ENCODE measurements at regions not wholly inside any gene's neighbourhood (a gene's known extent, or its start where the extent isn't known, plus 50 kb on each side); places are given as distances from the start of the nearest gene placed in this dataset.

DNA sequence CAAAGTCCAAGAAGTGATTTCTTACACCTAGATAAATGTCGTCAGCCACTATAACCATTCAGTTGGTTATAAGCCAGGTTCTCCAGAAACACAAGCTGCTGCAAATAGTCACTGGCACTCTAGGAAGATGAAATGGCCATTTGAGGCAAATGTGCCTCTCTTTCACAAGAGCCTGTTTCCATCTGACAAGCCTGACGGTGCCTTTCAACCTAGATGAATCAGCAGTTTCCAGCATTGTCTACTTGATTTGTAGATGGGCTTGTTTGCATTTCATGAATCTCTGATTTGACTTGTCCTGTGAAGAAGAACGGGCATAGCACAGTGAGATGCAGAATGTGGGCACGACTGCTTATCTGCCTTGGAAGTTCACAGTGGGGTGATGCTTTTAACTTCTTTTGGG is 327.2 kb downstream of the LMO7 start:
- Mint-ChIP-seq H3K36me3 (ENCODE audit: low read depth, unreplicated experiment) (no peaks in the 10 kb centered on the region), H3K4me1 (ENCODE audit: low read depth, unreplicated experiment) (peaks cover 5% of the 10 kb centered on the region), H3K4me3 (ENCODE audit: unreplicated experiment) (no peak overlapping the region), H3K27me3 (ENCODE audit: low read depth, unreplicated experiment) (no peaks in the 10 kb centered on the region), H3K9me3 (ENCODE audit: unreplicated experiment) (no peaks in the 10 kb centered on the region), H3K27ac (ENCODE audit: unreplicated experiment) (no peak overlapping the region)
- no peak for DNase-seq (ENCODE audit: low read depth)
- Histone ChIP-seq H3K9ac (ENCODE audit: low read length) (no peak overlapping the region), H3K4me2 (ENCODE audit: low read length) (no peak overlapping the region), H3K36me3 (ENCODE audit: insufficient read depth, low read length) (no peaks in the 10 kb centered on the region), H3K27me3 (ENCODE audit: insufficient read depth, low read length) (no peaks in the 10 kb centered on the region), H3K4me3 (ENCODE audit: insufficient read depth, low read depth, low read length) (no peak overlapping the region), H3K9me3 (ENCODE audit: insufficient read depth, low read depth, low read length) (no peaks in the 10 kb centered on the region), H3K27ac (ENCODE audit: low read depth, low read length) (no peak overlapping the region), H4K20me1 (ENCODE audit: insufficient read depth, low read length) (no peaks in the 10 kb centered on the region), H2AFZ (ENCODE audit: low read depth, low read length) (no peak overlapping the region), H3K79me2 (ENCODE audit: insufficient read depth, low read length) (no peaks in the 10 kb centered on the region), H3K4me1 (ENCODE audit: insufficient read depth, low read length) (no peaks in the 10 kb centered on the region)
- no peak for FAIRE-seq
- TF ChIP-seq EZH2 (IDR thresholded peaks at IDR 0.05; ENCODE audit: insufficient read depth, low read length) (no peak), CTCF (IDR thresholded peaks at IDR 0.05; ENCODE audit: insufficient read depth, low read depth, low read length) (no peak)

DNA sequence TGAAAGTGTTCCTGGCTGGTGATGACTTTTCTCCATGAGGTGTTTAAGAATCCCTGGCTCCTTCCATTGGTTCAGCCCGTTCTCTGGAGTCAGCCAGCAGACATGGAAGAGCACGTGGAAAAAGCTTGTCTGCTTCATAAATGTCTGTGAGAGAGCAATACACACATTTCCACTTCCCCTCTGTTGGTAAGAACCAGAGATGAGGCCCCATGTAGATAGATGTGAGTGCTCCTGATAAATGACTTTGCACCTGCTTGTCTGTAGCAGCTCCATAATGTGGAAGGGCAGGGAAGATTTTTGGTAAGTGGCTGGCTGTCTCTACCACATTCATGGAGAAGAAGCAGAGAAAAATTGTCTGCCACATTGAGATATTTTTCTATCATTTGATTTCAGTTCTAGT is 325.8 kb downstream of the LMO7 start:
- Histone ChIP-seq H3K79me2 (ENCODE audit: insufficient read depth, low read length) (no peaks in the 10 kb centered on the region), H3K4me1 (ENCODE audit: insufficient read depth, low read length) (no peaks in the 10 kb centered on the region), H3K4me2 (ENCODE audit: low read length) (no peak overlapping the region), H4K20me1 (ENCODE audit: insufficient read depth, low read length) (no peaks in the 10 kb centered on the region), H3K27ac (ENCODE audit: low read depth, low read length) (no peak overlapping the region), H3K4me3 (ENCODE audit: insufficient read depth, low read depth, low read length) (no peak overlapping the region), H3K36me3 (ENCODE audit: insufficient read depth, low read length) (no peaks in the 10 kb centered on the region), H3K9ac (ENCODE audit: low read length) (no peak overlapping the region), H2AFZ (ENCODE audit: low read depth, low read length) (no peak overlapping the region), H3K27me3 (ENCODE audit: insufficient read depth, low read length) (no peaks in the 10 kb centered on the region), H3K9me3 (ENCODE audit: insufficient read depth, low read depth, low read length) (no peaks in the 10 kb centered on the region)
- Mint-ChIP-seq H3K27me3 (ENCODE audit: low read depth, unreplicated experiment) (no peaks in the 10 kb centered on the region), H3K27ac (ENCODE audit: unreplicated experiment) (no peak overlapping the region), H3K36me3 (ENCODE audit: low read depth, unreplicated experiment) (no peaks in the 10 kb centered on the region), H3K9me3 (ENCODE audit: unreplicated experiment) (no peaks in the 10 kb centered on the region), H3K4me1 (ENCODE audit: low read depth, unreplicated experiment) (peaks cover 5% of the 10 kb centered on the region), H3K4me3 (ENCODE audit: unreplicated experiment) (no peak overlapping the region)
- FAIRE-seq, result no peak
- TF ChIP-seq EZH2 (IDR thresholded peaks at IDR 0.05; ENCODE audit: insufficient read depth, low read length) (no peak), CTCF (IDR thresholded peaks at IDR 0.05; ENCODE audit: insufficient read depth, low read depth, low read length) (no peak)
- no peak for DNase-seq (ENCODE audit: low read depth)

DNA sequence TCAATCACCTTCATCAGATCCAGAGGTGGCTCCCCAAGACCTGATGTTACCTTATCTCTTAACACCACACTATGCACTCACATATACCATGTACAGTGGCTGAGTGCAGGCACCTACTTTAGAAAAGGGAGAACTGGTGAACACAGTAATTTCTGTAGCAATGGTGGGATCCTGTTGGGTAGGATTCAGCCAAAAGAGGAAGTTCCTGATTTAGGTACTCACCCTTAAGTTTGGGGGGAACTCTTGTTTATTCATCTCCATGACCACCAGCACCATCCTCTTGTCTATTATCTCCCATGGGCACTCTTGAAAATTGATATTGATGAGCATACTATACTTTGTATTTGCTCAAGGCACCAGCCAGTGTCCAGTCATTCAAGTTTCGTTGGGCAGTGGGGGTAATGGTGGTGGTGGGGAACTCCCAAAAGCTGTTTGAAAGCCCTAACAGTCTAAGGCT is 324.4 kb downstream of the LMO7 start:
- no peaks in the 10 kb centered on the region for H3K27me3 ChIP-seq (ENCODE audit: insufficient read depth, low read length)
- no peak for TF ChIP-seq CTCF (IDR thresholded peaks at IDR 0.05; ENCODE audit: insufficient read depth, low read depth, low read length)
- no peak for TF ChIP-seq EZH2 (IDR thresholded peaks at IDR 0.05; ENCODE audit: insufficient read depth, low read length)
- Mint-ChIP-seq H3K36me3 (ENCODE audit: low read depth, unreplicated experiment) (no peaks in the 10 kb centered on the region), H3K4me1 (ENCODE audit: low read depth, unreplicated experiment) (peaks cover 3% of the 10 kb centered on the region), H3K9me3 (ENCODE audit: unreplicated experiment) (no peaks in the 10 kb centered on the region), H3K27ac (ENCODE audit: unreplicated experiment) (no peak overlapping the region), H3K27me3 (ENCODE audit: low read depth, unreplicated experiment) (no peaks in the 10 kb centered on the region), H3K4me3 (ENCODE audit: unreplicated experiment) (no peak overlapping the region)
- H2AFZ ChIP-seq (ENCODE audit: low read depth, low read length), result no peak overlapping the region
- no peak overlapping the region for H3K9ac ChIP-seq (ENCODE audit: low read length)
- DNase-seq (ENCODE audit: low read depth), result no peak
- FAIRE-seq, result no peak
- H3K4me1 ChIP-seq (ENCODE audit: insufficient read depth, low read length), result no peaks in the 10 kb centered on the region
- H3K27ac ChIP-seq (ENCODE audit: low read depth, low read length), result no peak overlapping the region
- H3K9me3 ChIP-seq (ENCODE audit: insufficient read depth, low read depth, low read length), result no peaks in the 10 kb centered on the region
- H3K36me3 ChIP-seq (ENCODE audit: insufficient read depth, low read length), result no peaks in the 10 kb centered on the region
- no peaks in the 10 kb centered on the region for H3K79me2 ChIP-seq (ENCODE audit: insufficient read depth, low read length)
- no peaks in the 10 kb centered on the region for H4K20me1 ChIP-seq (ENCODE audit: insufficient read depth, low read length)
- H3K4me2 ChIP-seq (ENCODE audit: low read length), result no peak overlapping the region
- no peak overlapping the region for H3K4me3 ChIP-seq (ENCODE audit: insufficient read depth, low read depth, low read length)
